Panc1 (cell line): ENCODE measurements at regions not wholly inside any gene's neighbourhood (a gene's known extent, or its start where the extent isn't known, plus 50 kb on each side); places are given as distances from the start of the nearest gene placed in this dataset.

Experiments used
- POLR2AphosphoS5 ChIP-seq: IDR thresholded peaks from 2 replicates; pipeline ENCODE4 v1.6.1; 2012; ENCODE audit warnings: mild to moderate bottlenecking, low read depth, low read length, moderate library complexity
- TF ChIP-seq, protein P1 (sequence below): fragments of 450-650 bp; IDR thresholded peaks from 2 replicates; pipeline ENCODE4 v1.5.1; 2017; ENCODE audit warnings: mild to moderate bottlenecking

DNA sequence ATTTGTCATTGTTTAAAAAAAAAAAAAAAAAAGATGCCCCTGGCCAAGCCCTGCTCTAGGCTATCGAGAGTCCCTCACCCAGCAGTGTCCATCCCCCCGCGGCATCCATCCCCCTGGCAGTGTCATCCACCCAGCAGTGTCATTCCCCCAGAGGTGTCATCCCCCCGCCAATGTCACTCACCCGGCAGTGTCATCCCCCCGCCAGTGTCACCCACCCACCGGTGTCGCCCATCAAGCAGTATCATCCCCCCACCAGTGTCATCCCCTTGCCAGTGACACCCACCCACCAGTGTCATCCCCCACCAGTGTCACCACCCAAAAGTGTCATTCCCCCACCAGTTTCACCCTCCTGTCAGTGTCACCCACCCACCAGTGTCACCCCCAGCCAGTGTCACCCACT lies 99.3 kb upstream of the PRR20G start:
- TF ChIP-seq, protein P1, sequence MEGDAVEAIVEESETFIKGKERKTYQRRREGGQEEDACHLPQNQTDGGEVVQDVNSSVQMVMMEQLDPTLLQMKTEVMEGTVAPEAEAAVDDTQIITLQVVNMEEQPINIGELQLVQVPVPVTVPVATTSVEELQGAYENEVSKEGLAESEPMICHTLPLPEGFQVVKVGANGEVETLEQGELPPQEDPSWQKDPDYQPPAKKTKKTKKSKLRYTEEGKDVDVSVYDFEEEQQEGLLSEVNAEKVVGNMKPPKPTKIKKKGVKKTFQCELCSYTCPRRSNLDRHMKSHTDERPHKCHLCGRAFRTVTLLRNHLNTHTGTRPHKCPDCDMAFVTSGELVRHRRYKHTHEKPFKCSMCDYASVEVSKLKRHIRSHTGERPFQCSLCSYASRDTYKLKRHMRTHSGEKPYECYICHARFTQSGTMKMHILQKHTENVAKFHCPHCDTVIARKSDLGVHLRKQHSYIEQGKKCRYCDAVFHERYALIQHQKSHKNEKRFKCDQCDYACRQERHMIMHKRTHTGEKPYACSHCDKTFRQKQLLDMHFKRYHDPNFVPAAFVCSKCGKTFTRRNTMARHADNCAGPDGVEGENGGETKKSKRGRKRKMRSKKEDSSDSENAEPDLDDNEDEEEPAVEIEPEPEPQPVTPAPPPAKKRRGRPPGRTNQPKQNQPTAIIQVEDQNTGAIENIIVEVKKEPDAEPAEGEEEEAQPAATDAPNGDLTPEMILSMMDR = no peak
- no peak for TF ChIP-seq POLR2AphosphoS5
